ENCODE measurements at regions not wholly inside any gene's neighbourhood (a gene's known extent, or its start where the extent isn't known, plus 50 kb on each side); places are given as distances from the start of the nearest gene placed in this dataset.

DNA sequence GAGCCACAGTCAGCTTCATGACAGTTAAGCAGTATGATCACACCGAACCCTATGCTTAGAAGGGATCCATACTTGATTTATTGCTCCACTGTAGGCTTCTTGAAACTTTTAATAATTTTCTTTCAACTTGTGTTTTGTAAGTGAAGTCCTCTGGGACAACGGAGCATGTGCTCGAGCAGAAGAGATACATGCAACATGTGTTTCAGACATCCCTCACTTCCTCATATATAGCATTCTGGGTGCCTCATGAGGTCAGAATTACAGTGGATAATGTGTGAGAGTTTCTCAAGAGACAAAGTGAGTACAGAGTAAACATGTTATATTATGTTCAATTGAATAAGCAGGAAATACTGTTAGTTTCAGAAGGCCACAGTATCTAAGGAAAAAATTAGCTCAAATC is 893.2 kb downstream of the FAT4 start:
- TF ChIP-seq, protein P1, sequence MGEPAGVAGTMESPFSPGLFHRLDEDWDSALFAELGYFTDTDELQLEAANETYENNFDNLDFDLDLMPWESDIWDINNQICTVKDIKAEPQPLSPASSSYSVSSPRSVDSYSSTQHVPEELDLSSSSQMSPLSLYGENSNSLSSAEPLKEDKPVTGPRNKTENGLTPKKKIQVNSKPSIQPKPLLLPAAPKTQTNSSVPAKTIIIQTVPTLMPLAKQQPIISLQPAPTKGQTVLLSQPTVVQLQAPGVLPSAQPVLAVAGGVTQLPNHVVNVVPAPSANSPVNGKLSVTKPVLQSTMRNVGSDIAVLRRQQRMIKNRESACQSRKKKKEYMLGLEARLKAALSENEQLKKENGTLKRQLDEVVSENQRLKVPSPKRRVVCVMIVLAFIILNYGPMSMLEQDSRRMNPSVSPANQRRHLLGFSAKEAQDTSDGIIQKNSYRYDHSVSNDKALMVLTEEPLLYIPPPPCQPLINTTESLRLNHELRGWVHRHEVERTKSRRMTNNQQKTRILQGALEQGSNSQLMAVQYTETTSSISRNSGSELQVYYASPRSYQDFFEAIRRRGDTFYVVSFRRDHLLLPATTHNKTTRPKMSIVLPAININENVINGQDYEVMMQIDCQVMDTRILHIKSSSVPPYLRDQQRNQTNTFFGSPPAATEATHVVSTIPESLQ (CRISPR knock-in tag; IDR thresholded peaks at IDR 0.05) = no peak
- TF ChIP-seq, protein P2, sequence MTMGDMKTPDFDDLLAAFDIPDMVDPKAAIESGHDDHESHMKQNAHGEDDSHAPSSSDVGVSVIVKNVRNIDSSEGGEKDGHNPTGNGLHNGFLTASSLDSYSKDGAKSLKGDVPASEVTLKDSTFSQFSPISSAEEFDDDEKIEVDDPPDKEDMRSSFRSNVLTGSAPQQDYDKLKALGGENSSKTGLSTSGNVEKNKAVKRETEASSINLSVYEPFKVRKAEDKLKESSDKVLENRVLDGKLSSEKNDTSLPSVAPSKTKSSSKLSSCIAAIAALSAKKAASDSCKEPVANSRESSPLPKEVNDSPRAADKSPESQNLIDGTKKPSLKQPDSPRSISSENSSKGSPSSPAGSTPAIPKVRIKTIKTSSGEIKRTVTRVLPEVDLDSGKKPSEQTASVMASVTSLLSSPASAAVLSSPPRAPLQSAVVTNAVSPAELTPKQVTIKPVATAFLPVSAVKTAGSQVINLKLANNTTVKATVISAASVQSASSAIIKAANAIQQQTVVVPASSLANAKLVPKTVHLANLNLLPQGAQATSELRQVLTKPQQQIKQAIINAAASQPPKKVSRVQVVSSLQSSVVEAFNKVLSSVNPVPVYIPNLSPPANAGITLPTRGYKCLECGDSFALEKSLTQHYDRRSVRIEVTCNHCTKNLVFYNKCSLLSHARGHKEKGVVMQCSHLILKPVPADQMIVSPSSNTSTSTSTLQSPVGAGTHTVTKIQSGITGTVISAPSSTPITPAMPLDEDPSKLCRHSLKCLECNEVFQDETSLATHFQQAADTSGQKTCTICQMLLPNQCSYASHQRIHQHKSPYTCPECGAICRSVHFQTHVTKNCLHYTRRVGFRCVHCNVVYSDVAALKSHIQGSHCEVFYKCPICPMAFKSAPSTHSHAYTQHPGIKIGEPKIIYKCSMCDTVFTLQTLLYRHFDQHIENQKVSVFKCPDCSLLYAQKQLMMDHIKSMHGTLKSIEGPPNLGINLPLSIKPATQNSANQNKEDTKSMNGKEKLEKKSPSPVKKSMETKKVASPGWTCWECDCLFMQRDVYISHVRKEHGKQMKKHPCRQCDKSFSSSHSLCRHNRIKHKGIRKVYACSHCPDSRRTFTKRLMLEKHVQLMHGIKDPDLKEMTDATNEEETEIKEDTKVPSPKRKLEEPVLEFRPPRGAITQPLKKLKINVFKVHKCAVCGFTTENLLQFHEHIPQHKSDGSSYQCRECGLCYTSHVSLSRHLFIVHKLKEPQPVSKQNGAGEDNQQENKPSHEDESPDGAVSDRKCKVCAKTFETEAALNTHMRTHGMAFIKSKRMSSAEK (CRISPR knock-in tag; IDR thresholded peaks at IDR 0.05; ENCODE audit: borderline replicate concordance) = no peak
- TF ChIP-seq ZNF396 (CRISPR knock-in tag; IDR thresholded peaks at IDR 0.05; ENCODE audit: borderline replicate concordance) (no peak), SMAD4 (CRISPR knock-in tag; IDR thresholded peaks at IDR 0.05) (no peak), NFATC4 (CRISPR knock-in tag; IDR thresholded peaks at IDR 0.05) (no peak), NR3C1 (CRISPR knock-in tag; conservative IDR thresholded peaks at IDR 0.05; ENCODE audit: low read depth) (no peak), RORB (CRISPR knock-in tag; IDR thresholded peaks at IDR 0.05) (no peak), SP1 (CRISPR knock-in tag; conservative IDR thresholded peaks at IDR 0.05) (no peak), EMX1 (CRISPR knock-in tag; IDR thresholded peaks at IDR 0.05) (no peak), ZNF423 (CRISPR knock-in tag; IDR thresholded peaks at IDR 0.05) (no peak)
- TF ChIP-seq, protein P3, sequence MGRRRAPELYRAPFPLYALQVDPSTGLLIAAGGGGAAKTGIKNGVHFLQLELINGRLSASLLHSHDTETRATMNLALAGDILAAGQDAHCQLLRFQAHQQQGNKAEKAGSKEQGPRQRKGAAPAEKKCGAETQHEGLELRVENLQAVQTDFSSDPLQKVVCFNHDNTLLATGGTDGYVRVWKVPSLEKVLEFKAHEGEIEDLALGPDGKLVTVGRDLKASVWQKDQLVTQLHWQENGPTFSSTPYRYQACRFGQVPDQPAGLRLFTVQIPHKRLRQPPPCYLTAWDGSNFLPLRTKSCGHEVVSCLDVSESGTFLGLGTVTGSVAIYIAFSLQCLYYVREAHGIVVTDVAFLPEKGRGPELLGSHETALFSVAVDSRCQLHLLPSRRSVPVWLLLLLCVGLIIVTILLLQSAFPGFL (CRISPR knock-in tag; IDR thresholded peaks at IDR 0.05; ENCODE audit: borderline replicate concordance) = no peak
- TF ChIP-seq, protein P4, sequence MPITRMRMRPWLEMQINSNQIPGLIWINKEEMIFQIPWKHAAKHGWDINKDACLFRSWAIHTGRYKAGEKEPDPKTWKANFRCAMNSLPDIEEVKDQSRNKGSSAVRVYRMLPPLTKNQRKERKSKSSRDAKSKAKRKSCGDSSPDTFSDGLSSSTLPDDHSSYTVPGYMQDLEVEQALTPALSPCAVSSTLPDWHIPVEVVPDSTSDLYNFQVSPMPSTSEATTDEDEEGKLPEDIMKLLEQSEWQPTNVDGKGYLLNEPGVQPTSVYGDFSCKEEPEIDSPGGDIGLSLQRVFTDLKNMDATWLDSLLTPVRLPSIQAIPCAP (CRISPR knock-in tag; IDR thresholded peaks at IDR 0.05) = no peak
- H3K4me3 Mint-ChIP-seq = no peak overlapping the region
- ATAC-seq (no peak), DNase-seq (ENCODE audit: low spot score) (no peak)
- H3K4me1 Mint-ChIP-seq = no peaks in the 10 kb centered on the region
- H3K9me3 Mint-ChIP-seq = peaks cover 35% of the 10 kb centered on the region
- H3K27ac Mint-ChIP-seq = no peak overlapping the region
- POLR2A ChIA-PET = no interaction called here
- H3K27me3 Mint-ChIP-seq (ENCODE audit: low read depth) = no peaks in the 10 kb centered on the region
- CTCF ChIA-PET = no interaction called here
- H3K36me3 Mint-ChIP-seq = no peaks in the 10 kb centered on the region

DNA sequence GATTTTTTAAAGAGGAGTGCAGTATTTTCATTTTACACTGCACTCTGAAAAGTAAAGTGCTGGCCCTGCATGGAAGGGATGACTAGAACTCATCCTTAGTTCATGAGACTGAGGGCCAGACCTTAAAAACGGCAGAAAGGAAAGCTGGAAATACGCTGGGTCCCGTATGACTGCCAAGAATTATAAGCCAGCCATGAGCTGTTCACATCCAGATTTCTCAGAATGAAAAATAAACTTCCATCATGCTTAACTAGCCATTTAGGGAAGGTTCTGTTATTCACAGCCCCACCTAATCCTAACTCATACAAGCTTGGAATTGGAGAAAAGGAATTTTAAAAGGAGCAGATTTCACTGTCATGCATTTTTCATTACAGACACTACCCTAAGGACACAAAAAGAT is 894.4 kb downstream of the FAT4 start:
- Mint-ChIP-seq H3K4me1 (no peaks in the 10 kb centered on the region), H3K4me3 (no peak overlapping the region), H3K27ac (no peak overlapping the region), H3K27me3 (ENCODE audit: low read depth) (no peaks in the 10 kb centered on the region), H3K9me3 (peaks cover 30% of the 10 kb centered on the region), H3K36me3 (no peaks in the 10 kb centered on the region)
- POLR2A ChIA-PET = no interaction called here
- no peak for ATAC-seq
- CTCF ChIA-PET = no interaction called here
- TF ChIP-seq NFATC4 (CRISPR knock-in tag; IDR thresholded peaks at IDR 0.05) = no peak
- no peak for TF ChIP-seq GABPB1 (CRISPR knock-in tag; IDR thresholded peaks at IDR 0.05)
- TF ChIP-seq SMAD3 (CRISPR knock-in tag; IDR thresholded peaks at IDR 0.05; ENCODE audit: borderline replicate concordance) = no peak
- no peak for TF ChIP-seq MYBL2 (CRISPR knock-in tag; IDR thresholded peaks at IDR 0.05)
- TF ChIP-seq, protein P5, sequence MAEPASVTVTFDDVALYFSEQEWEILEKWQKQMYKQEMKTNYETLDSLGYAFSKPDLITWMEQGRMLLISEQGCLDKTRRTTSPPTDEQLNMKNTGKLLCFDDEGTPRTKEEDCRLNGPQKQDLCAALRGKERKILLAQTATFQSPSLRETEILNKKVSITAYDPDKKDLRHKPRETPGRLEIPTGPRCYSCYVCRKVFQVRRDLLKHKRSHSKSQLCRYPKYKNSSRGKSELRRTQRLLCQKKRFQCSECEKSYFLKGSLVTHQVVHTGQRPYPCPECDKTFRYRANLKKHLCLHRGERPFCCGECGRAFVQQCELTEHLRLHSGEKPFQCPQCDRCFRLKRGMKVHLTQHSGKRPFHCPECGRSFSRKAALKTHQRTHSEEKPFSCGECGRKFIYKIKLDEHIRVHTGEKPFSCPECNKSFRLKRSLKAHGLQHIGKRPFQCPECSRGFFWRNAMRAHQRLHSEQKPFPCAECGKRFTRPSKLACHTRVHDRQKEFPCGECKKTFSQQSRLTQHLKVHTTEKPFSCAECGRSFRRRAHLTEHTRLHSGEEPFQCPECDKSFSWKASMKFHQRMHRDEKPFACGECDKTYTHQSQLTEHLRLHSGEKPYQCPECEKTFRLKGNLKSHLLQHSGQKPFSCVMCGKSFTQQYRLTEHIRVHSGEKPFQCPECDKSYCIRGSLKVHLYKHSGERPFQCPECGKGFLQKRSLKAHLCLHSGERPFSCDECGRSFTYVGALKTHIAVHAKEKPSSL (CRISPR knock-in tag; conservative IDR thresholded peaks at IDR 0.05) = no peak
- no peak for TF ChIP-seq TP53 (CRISPR knock-in tag; IDR thresholded peaks at IDR 0.05)
- no peak for DNase-seq (ENCODE audit: low spot score)
